Left forelimb (tissue), 1 donor: ENCODE measurements at regions not wholly inside any gene's neighbourhood (a gene's known extent, or its start where the extent isn't known, plus 50 kb on each side); places are given as distances from the start of the nearest gene placed in this dataset.
"Not testable (repeated sequence)": the region's sequence is repeated elsewhere in the genome, so short reads cannot be mapped to it uniquely, and the experiment has no call there.

ENCODE experiments used
- DNase-seq: peaks from one replicate; pipeline ENCODE4 v3.0.0-alpha.2; 2018; ENCODE audit warnings: low spot score

DNA sequence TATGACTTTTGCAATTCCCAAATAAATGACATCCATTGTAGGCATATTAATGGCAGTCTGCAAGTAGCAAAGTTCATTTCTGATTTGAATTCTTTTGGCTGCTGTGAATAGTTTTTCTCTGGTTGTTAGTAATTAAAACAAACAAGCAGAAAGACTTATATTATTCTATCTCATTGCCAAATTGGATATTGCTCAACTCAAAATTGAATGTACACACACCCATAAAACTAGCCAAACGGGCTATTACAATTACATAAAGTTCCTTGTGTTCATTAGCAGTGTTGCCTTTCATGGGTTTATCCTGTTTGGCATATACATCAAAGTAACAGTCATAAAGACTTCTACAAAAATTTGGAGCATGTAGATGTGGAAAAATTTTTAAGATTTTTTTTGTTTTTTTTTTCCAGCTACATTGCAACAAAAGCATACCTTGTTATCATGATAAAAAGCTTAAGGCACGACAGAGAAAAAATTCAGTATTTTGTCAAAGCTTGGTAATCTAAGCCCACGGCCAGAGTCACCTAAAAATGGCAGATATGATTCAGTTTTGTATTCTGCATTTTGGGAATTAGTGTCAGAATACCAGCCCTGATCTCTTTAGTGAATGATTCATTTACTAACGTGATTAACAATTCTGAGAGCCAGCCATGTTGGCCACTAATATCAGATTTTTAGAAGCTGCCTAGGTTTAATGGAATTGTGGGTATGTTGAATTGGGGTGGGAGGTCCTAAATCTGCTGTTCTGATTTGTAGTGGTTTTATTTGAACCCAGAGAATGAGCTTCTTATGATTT, 108.4 kb downstream of the KLF5 start:
- no peak for DNase-seq

DNA sequence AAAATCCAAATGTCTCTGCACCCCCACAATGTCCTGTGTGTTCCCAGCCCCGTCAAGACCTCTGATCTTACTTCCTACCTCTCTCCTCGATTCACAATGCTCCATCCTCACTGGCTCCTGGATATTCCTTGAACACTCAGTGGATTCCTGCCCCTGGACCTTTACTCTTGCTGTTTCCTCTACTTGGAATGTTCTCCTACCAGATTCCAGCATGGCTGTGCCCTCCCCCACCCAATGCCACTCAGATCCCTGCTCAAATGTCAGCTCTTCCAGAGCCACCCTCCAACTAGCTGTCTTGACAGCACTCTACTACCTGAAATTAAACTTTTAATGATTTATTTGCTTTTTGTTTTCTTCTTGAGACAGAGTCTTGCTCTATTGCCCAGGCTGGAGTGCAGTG, 107.4 kb downstream of the KLF5 start:
- no peak for DNase-seq

DNA sequence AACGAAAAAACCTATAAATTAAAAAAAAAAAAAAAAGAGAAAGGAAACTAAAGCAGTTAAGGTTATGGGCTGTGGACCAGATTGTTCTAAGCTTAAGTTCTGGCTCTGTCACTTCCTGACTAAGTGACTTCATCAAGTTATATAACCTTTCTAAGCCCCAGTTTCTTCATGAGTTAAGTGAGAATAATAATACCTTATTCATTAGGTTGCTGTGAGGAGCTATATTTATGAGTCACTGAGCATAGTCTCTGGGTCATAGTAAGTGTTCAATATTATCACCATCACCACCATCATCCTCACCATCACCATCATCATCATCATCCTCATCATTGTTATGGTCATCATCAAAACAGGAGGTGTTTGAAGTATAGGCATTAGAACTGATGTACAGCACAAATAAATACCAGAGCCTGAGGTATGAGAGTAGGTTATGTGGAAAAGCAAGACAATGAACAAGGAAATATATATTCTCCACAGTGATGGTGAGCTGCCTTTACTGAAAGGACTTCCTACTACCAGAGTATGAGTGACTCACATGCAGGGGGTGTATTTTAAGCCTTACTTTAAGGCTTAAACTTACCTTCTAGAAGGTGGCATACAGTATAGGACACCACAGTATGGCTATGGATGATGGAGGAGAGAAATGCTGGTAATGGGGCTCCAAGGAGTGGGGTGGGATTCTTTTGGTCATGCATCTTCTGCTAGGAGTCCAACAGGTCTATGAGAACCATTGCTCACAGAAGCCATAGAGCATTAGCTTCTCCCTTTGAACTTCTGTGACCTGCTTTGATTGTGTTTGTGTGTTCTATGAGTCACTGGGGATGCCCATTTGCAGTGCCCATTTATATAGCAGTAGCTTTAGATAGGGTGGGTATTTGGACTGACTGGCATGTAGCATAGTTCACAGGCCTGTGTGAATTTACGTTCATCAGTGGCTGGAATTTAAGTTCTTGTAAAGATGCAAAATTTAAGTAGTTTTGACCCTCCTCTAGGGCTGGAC, 104.4 kb downstream of the KLF5 start:
- no peak for DNase-seq

DNA sequence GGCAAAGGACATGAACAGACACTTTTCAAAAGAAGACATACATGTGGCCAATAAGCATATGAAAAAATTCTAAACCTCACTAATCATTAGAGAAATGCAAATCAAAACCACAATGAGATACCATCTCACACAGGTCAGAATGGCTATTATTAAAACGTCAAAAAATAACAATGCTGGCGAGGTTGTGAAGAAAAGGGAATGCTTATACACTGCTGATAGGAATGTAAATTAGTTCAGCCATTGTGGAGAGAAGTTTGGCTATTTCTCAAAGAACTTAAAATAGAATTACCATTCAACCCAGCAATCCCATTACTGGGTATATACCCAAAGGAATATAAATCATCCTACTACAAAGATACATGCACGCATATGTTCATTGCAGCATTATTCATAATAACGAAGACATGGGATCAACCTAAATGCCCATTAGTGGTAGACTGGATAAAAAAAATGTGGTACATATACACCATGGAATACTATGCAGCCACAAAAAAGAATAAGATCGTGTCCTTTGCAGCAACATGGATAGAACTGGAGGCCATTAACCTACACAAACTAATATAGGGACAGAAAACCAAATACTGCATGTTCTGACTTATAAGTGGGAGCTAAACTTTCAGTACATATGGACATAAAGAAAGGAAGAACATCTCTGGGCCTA, 101.7 kb downstream of the KLF5 start:
- not testable (repeated sequence) for DNase-seq

DNA sequence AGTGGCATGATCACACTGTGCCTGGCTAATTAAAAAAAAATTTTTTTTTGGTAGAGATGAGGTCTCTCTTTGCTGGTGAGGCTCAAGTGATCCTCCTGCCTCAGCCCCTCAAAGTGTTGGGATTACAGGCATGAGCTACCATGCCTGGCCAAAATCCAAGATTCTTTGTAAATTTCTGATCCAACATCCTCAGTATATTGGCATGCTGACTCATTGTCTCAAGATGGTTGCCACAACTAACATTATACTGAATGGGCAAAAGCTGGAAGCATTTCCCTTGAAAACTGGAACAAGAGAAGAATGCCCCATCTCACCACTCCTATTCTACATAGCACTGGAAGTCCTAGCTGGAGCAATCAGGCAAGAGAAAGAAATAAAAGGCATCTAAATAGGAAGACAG, 100.0 kb downstream of the KLF5 start:
- DNase-seq: no peak

DNA sequence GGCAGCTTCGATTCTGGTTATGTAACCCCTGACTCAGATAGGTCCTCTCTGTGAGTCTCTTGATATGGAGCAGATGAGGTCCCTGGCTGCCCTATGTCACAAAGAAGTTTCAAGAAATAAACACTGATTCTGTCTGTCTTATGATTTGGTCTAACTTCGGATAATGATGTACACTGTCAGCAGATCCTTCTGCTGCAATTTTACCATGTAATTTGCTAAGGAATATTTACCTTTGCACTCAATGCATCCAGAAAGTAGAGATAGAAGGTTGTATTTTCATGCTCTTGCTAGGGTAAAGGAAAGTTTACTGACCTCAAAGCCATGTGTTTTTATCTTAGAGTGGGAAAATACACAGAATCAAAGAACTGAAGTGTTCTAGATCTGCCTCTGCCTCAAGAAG, 98.2 kb downstream of the KLF5 start:
- DNase-seq: no peak

DNA sequence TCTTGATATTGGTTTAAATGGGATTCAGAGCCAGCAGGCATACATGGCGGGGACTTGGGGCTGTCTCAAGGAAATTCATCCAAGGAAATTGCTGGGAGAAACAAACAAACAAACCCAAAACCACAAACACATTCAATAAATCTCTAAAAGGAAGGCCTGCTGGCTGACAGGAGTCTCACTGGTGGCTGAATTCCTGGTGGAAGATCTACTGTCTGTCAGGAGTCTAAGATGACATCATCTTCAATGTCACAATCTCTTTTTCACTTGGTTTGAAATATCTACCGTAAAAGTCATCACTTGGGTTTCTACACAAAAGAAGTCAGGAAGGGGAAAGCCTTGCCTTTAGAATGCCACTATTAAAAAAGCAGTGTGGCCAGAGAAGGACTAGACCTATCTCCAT, 87.9 kb downstream of the KLF5 start:
- no peak for DNase-seq

DNA sequence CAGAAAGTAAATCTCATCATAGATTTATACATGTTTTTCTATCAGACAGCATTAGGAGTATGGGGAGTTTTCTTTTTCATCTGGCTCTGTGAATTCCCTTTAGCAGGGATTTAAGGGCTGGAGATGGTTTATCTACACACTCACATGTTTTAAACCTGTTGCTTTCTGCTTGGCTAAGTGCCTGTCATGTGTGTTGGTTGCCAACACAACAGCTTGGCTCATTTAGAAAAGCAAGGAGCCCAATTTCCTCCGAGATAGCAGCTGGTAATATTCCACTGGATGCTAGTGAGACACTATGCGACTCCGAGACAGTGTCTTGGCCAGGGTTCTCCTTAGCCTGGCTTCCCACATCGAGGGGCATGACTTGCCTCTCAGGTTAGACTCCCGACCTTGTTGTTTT, 83.3 kb downstream of the KLF5 start:
- no peak for DNase-seq

DNA sequence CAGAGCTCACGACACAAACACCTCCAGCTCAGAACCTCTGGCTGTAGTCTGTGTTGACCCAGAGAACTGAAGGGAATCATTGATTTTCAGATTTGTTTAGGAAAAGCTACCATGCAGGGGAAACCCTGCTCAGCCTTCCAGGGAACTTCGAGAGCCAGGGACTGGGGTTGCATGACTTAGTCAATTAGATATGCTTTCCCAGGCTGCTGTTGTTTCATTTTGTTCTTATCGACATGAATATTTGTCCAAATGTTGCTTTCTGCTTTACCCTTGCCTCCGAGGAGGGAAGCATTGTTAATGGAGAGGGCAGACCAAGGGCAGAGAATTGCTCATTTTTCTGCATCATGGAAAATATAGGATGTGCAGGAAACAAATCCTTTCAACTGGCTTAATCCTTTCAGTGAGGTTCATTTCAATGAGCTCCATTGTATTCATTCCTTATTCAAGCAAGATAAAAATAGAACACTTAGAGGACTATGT, 82.5 kb downstream of the KLF5 start:
- no peak for DNase-seq

DNA sequence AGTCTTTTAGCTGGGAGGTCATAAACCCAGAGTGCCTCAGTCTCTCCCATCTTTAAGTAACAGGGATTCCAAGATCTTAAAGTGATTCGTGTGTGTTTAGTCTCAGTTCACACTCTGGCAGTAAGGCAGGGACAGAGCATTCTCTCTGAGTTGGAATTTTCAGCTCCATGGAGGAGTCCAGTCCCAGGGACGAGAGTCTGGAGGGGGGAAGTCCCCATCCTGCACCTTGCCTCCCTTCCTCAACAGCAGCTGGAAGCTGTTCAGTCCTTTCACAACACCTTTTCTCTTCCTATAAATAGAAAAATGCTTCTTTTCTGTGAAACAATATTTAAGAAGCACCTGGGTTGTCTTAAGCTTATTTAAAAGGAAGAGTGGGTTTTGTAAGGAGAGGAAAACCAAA, 82.0 kb downstream of the KLF5 start:
- no peak for DNase-seq

DNA sequence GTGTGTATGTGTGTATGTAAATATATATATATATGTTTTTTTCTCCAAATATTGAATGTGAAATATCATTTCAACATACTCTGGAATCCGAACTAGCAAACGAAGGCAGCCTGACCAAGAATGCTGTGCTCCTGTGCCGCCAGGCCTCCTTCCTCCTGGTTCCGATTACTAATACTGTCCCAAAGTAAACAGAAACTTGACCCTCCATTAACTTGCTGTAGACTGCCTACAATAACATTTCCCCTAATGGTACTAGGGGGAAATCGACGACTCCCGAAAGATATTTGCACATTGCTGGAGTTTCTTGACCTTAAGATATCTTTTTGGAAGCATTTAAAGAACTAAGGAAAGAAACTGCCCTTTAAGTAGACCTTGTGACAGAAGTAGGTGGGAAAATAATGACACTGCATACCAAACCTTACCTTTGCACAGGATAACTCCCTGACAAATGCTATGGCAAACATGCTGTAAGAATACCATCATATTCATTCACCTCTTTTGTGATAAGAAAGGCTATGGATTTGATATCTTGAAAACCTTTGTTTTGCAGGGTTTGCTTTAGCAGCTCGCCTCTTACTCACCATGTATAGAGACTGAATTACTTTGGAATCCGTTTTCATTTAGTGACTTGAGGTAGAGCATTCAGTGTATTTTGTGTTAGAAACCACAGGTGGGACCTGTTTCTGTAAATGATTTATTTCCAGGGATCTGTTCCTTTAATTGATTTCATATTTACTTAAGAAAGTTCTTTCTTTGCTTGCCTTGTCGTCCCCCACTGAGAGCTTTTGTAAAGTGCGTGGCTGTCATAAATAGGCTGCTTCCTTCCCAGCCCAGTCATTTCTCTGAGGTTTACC, 80.1 kb downstream of the KLF5 start:
- no peak for DNase-seq

DNA sequence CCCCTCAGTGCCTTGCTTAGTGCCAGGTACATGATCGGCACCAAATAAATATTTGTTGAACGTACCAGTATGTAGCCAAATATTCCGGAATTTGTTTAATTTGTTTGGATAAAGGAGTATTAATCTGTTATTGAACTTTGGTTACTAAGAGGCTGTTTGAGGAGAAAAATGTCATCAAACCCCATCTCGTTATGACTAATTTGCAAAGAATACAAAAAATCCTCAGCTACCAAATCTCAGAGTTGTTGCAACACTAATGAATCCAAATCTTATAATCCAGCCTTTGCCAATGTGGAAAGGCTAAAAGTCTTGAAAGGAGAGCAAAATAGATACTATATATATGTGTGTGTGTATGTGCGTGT, 79.5 kb downstream of the KLF5 start:
- no peak for DNase-seq

DNA sequence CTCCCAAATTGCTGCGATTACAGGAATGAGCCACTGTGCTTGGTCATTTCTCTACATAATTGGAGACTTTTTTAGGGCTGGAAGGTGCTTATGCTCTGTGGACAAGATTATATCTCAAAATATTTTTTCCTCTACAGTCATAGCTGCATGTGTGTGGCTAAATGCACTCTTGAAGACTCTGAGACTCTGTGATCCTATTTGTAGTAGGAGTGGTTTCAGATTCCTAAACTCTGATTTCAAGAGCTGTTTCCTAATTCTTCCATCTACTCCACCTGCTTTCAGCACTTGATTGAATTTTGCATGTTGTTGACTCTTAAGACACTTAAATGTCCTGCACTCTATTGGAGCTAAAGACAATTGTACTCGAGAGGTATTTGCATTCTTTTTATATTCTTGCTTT, 78.0 kb downstream of the KLF5 start:
- no peak for DNase-seq

DNA sequence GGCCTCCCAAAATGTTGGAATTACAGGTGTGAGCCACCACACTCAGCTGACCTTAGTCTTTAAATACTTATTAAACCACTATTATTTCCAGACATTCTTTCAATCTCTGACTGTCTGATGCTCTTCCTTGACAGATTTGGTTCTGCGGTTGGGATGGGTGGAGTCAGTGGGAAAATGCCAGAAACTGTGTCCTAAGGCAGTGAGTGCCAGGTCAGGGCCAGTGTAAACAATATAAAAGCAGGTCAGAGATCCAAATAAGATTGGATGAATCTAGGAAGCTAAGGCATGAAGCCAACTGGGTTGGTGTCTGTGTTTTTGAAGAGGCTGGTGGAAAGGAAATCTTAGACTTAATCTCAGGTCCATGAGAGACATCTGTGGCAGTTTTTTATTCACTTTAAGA, 74.7 kb downstream of the KLF5 start:
- no peak for DNase-seq

DNA sequence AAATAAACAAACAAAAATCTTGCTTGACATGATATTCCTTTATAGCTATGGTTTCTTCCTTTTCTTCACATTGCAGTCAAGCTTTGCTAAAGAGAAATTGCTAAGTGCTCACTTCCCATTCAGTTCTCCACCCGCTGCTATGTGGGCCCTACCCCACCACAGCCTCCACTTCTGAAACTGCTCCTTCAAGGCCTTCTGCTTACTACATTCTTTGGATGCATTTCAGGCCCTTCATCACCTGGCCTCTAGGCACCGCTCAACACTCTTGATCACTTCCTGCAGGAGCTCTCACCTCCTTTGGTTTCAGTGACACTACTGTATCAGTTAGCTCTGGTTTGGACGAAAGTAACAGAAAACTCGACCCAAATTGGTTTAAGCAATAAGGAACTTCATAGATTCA, 72.4 kb downstream of the KLF5 start:
- no peak for DNase-seq

DNA sequence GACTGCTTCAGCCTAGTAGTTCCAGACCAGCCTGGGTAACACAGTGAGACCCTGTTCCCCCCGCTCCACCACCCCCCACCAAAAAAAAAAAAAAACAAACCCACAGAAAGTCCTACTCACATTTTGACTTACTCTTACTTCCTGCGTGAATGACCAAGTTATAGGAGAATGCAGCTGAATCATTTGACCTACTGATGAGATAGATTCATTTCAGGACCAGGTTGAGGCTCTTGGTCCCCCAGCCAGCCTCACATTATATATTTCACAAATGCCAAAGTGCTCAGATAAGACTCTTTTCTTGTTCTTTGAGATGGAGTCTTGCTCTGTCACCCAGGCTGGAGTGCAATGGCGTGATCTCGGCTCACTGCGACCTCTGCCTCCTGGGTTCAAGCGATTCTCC, 70.2 kb downstream of the KLF5 start:
- DNase-seq: no peak
